SK-N-SH (cell line): ENCODE measurements at regions not wholly inside any gene's neighbourhood (a gene's known extent, or its start where the extent isn't known, plus 50 kb on each side); places are given as distances from the start of the nearest gene placed in this dataset.

Experiments used
- CTCF ChIA-PET: fragments of 300-600, 350-600 bp; formaldehyde crosslinking; extraction: SDS; loops from one replicate; lab custom pipeline; 2021; lab: Yijun Ruan, JAX
- POLR2A ChIA-PET: fragments of 350-600 bp; sonication (Branson Sonifier 250); formaldehyde crosslinking; extraction: SDS; loops from one replicate; lab custom pipeline; 2020; ENCODE audit warnings: antibody characterized with exemption, inconsistent platforms; lab: Yijun Ruan, JAX
- DNase-seq: peaks from one replicate; pipeline ENCODE4 v3.0.0; 2012
- H2AFZ ChIP-seq: fragments of 200-600 bp; sonication (generic); 2 replicates; pipeline ENCODE4 v1.8.1; 2016; ENCODE audit warnings: antibody characterized with exemption, mild to moderate bottlenecking, low read depth
- H3F3A ChIP-seq: fragments of 200-600 bp; sonication (generic); replicated peaks from 2 replicates; pipeline ENCODE3; 2016; ENCODE audit warnings: antibody characterized with exemption, mild to moderate bottlenecking; ENCODE audit not compliant: insufficient read depth
- H3K27ac ChIP-seq, 2 experiments: fragments of 200-500 bp in 1 of 2; fragments of 200-600 bp in 1 of 2; sonication (Bioruptor generic) in 1 of 2; sonication (generic), shearing (Covaris generic) in 1 of 2; 2 replicates each; pipeline versions ENCODE4 v1.5.1 to v1.6.1; 2014 to 2016; ENCODE audit warnings: low read depth in 2 of 2, inconsistent platforms in 1 of 2, low read length in 1 of 2, mild to moderate bottlenecking in 1 of 2, mixed read lengths in 1 of 2
- H3K27me3 ChIP-seq: fragments of 200-600 bp; sonication (generic), shearing (Covaris generic); 2 replicates; pipeline ENCODE4 v1.6.1; 2016; ENCODE audit warnings: mixed run types; ENCODE audit not compliant: insufficient read depth
- H3K36me3 ChIP-seq, 2 experiments: fragments of 200-500 bp in 1 of 2; fragments of 200-600 bp in 1 of 2; sonication (Bioruptor generic) in 1 of 2; sonication (generic) in 1 of 2; replicated peaks in 1 of 2; 2 replicates each; pipeline versions ENCODE3 to v1.5.1; 2014 to 2016; ENCODE audit warnings: low read length in 1 of 2, mild to moderate bottlenecking in 1 of 2; ENCODE audit not compliant: insufficient read depth in 2 of 2, control insufficient read depth in 1 of 2
- H3K4me1 ChIP-seq, 2 experiments: fragments of 200-500 bp in 1 of 2; fragments of 200-600 bp in 1 of 2; sonication (Bioruptor generic) in 1 of 2; sonication (generic), shearing (Covaris generic) in 1 of 2; 2 replicates each; pipeline versions ENCODE4 v1.5.1 to v1.6.1; 2014 to 2016; ENCODE audit warnings: low read depth in 1 of 2, low read length in 1 of 2, mixed run types in 1 of 2; ENCODE audit not compliant: insufficient read depth in 2 of 2, control insufficient read depth in 1 of 2
- H3K4me2 ChIP-seq: fragments of 200-600 bp; sonication (generic), shearing (Covaris generic); 2 replicates; pipeline ENCODE4 v1.6.1; 2017; ENCODE audit warnings: mixed run types
- H3K4me3 ChIP-seq, 2 experiments: fragments of 200-500 bp in 1 of 2; fragments of 200-600 bp in 1 of 2; sonication (Bioruptor generic) in 1 of 2; sonication (generic), shearing (Covaris generic) in 1 of 2; 2 replicates each; pipeline versions ENCODE4 v1.5.1 to v1.8.1; 2014 to 2016; ENCODE audit warnings: low read depth in 2 of 2, inconsistent platforms in 1 of 2, low read length in 1 of 2, mild to moderate bottlenecking in 1 of 2, mixed read lengths in 1 of 2, moderate library complexity in 1 of 2
- H3K79me2 ChIP-seq: fragments of 200-600 bp; sonication (generic); 2 replicates; pipeline ENCODE4 v1.8.1; 2017; ENCODE audit warnings: mild to moderate bottlenecking; ENCODE audit not compliant: insufficient read depth
- H3K9ac ChIP-seq: fragments of 200-600 bp; sonication (generic); 2 replicates; pipeline ENCODE4 v1.6.1; 2017; ENCODE audit warnings: mixed run types
- H3K9me2 ChIP-seq: fragments of 200-600 bp; sonication (generic); 2 replicates; pipeline ENCODE4 v1.6.1; 2017; ENCODE audit warnings: mixed run types
- H3K9me3 ChIP-seq: fragments of 200-600 bp; sonication (generic); 2 replicates; pipeline ENCODE4 v1.6.1; 2017; ENCODE audit warnings: mixed run types, mild to moderate bottlenecking, moderate library complexity
- H4K20me1 ChIP-seq: fragments of 200-600 bp; sonication (generic); 2 replicates; pipeline ENCODE4 v1.6.1; 2017; ENCODE audit warnings: mild to moderate bottlenecking, mixed run types; ENCODE audit not compliant: insufficient read depth
- CHD2 ChIP-seq: fragments of 150-350 bp; IDR thresholded peaks from 2 replicates; pipeline ENCODE4 v1.6.1; 2018; ENCODE audit warnings: low read length; ENCODE audit not compliant: partially characterized antibody
- EP300 ChIP-seq, 2 experiments: IDR thresholded peaks; 2 replicates each; pipeline versions ENCODE4 v1.4.0 to v1.6.1; 2012; ENCODE audit warnings: borderline replicate concordance in 1 of 2, low read depth in 1 of 2, low read length in 1 of 2
- EZH2phosphoT487 ChIP-seq: fragments of 200-600 bp; sonication (generic); IDR thresholded peaks from 2 replicates; pipeline ENCODE4 v1.6.1; 2017; ENCODE audit warnings: low read depth, mixed run types, mild to moderate bottlenecking, antibody characterized with exemption, moderate library complexity, borderline replicate concordance
- FOXJ3 ChIP-seq: sonication (generic); formaldehyde crosslinking; IDR thresholded peaks from 2 replicates; pipeline ENCODE4 v1.5.1; 2020; ENCODE audit warnings: mild to moderate bottlenecking, missing genetic modification reagents
- GATA2 ChIP-seq: sonication (generic); formaldehyde crosslinking; IDR thresholded peaks from 2 replicates; pipeline ENCODE4 v1.5.0; 2020; ENCODE audit warnings: mild to moderate bottlenecking, missing genetic modification reagents
- JUND ChIP-seq: IDR thresholded peaks from 2 replicates; pipeline ENCODE4 v1.4.0; 2012
- MEF2A ChIP-seq: IDR thresholded peaks from 2 replicates; pipeline ENCODE4 v1.4.0; 2012; ENCODE audit warnings: low read depth, borderline replicate concordance
- MXI1 ChIP-seq: IDR thresholded peaks from 2 replicates; pipeline ENCODE4 v1.6.1; 2012; ENCODE audit warnings: mild to moderate bottlenecking, low read depth, low read length, improper control_type of control experiment
- NFIC ChIP-seq: IDR thresholded peaks from 2 replicates; pipeline ENCODE4 v1.4.0; 2012; ENCODE audit warnings: borderline replicate concordance
- POLR2AphosphoS5 ChIP-seq: IDR thresholded peaks from 2 replicates; pipeline ENCODE4 v1.6.1; 2012; ENCODE audit warnings: low read depth, low read length
- RFX5 ChIP-seq: IDR thresholded peaks from 2 replicates; pipeline ENCODE4 v1.6.1; 2012; ENCODE audit warnings: mild to moderate bottlenecking, improper control_type of control experiment, low read length
- RXRA ChIP-seq: IDR thresholded peaks from 2 replicates; pipeline ENCODE4 v1.4.0; 2012; ENCODE audit warnings: low read depth, mild to moderate bottlenecking, borderline replicate concordance
- SIN3A ChIP-seq: IDR thresholded peaks from 2 replicates; pipeline ENCODE4 v1.6.1; 2012; ENCODE audit warnings: low read depth, mild to moderate bottlenecking, low read length, moderate library complexity, borderline replicate concordance
- SMC3 ChIP-seq: IDR thresholded peaks from 2 replicates; pipeline ENCODE4 v1.6.1; 2012; ENCODE audit warnings: low read depth, low read length, improper control_type of control experiment
- TAF1 ChIP-seq: IDR thresholded peaks from 2 replicates; pipeline ENCODE4 v1.6.1; 2012; ENCODE audit warnings: low read depth, mild to moderate bottlenecking, low read length, moderate library complexity, borderline replicate concordance
- TCF12 ChIP-seq: IDR thresholded peaks from 2 replicates; pipeline ENCODE4 v1.4.0; 2012
- TEAD4 ChIP-seq: IDR thresholded peaks from 2 replicates; pipeline ENCODE4 v1.4.0; 2012; ENCODE audit warnings: mild to moderate bottlenecking, borderline replicate concordance; ENCODE audit not compliant: insufficient read depth
- YY1 ChIP-seq: IDR thresholded peaks from 2 replicates; pipeline ENCODE4 v1.4.0; 2012; ENCODE audit warnings: low read depth, mild to moderate bottlenecking
- WGBS: methylation state at CpG from one replicate; pipeline ENCODE4 v1.1.6; 2017; ENCODE audit warnings: low lambda C conversion rate; 5-methylcytosine and 5-hydroxymethylcytosine counted together
- TF ChIP-seq, protein P1 (sequence below): fragments of 150-350 bp; IDR thresholded peaks from 2 replicates; pipeline ENCODE4 v1.6.1; 2017; ENCODE audit warnings: antibody characterized with exemption, low read length, low read depth, borderline replicate concordance
- TF ChIP-seq, protein P2 (sequence below): IDR thresholded peaks from 2 replicates; pipeline ENCODE4 v1.4.0; 2012; ENCODE audit warnings: low read depth, borderline replicate concordance
- TF ChIP-seq, protein P3 (sequence below): fragments of 150-350 bp; IDR thresholded peaks from 2 replicates; pipeline ENCODE4 v1.6.1; 2016; ENCODE audit warnings: mild to moderate bottlenecking, low read depth, low read length
- TF ChIP-seq, protein P4 (sequence below): IDR thresholded peaks from 2 replicates; pipeline ENCODE4 v1.4.0; 2012; ENCODE audit warnings: low read depth
- TF ChIP-seq, protein P5 (sequence below): IDR thresholded peaks from 2 replicates; pipeline ENCODE4 v1.4.0; 2012; ENCODE audit warnings: low read depth, borderline replicate concordance

DNA sequence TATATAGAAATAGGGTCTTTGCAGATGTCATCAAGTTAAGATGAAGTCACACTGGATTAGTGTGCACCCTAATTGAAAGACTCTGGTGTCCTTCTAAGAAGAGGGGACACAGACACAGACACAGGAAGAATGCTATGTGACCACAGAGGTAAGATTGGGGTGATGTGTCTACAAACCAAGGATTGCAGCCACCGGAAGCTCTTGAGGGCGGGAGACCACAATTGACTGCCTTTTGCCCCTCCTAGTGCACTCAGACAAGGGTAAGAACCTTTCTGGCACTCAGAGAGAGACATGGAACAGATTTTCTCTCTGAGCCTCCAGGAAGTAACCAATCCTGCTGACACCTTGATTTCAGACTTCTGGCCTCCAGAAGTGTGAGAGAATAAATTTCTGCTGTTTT is 51.2 kb upstream of the ARAP3 start:
- no peak overlapping the region for H2AFZ ChIP-seq
- no peaks in the 10 kb centered on the region for H4K20me1 ChIP-seq
- H3K4me3 ChIP-seq = no peak overlapping the region
- TF ChIP-seq RXRA (no peak), GATA2 (CRISPR knock-in tag) (no peak), JUND (no peak), TEAD4 (no peak), EP300 (IDR thresholded peaks at IDR 0.05; ENCODE audit: borderline replicate concordance in 1 of 2, low read depth in 1 of 2, low read length in 1 of 2) (no peak), FOXJ3 (CRISPR knock-in tag) (no peak), SMC3 (no peak), TCF12 (no peak)
- ChIA-PET CTCF (interaction anchor here (0.9 to 7.3 kb wide), 9 partner anchors 9 to 225 kb away, joined by 3 to 36 read pairs (median 5); partner anchors contain the start of genes PCDH1 and PCDH12), POLR2A (interaction anchor here (1.7 kb wide), 1 partner anchor 150 kb away, joined by 4 read pairs; no protein-coding TSS in a partner anchor)
- DNase-seq = no peak
- no peaks in the 10 kb centered on the region for H3K9me3 ChIP-seq
- H3K4me2 ChIP-seq = no peak overlapping the region
- no peak overlapping the region for H3K9ac ChIP-seq
- peaks cover 0 to 72% of the 10 kb centered on the region in 2 experiments; a peak in 2 of 4 replicates for H3K4me1 ChIP-seq
- H3K27ac ChIP-seq = peak overlapping the region in 1 of 2 experiments; percentile 85; a peak in 2 of 4 replicates
- H3F3A ChIP-seq = no peaks in the 10 kb centered on the region
- no peaks in the 10 kb centered on the region for H3K36me3 ChIP-seq
- 25% methylated on average over 2 of the region's 2 CpGs for WGBS
- H3K79me2 ChIP-seq = no peaks in the 10 kb centered on the region
- H3K27me3 ChIP-seq = peaks cover 10% of the 10 kb centered on the region
- H3K9me2 ChIP-seq = no peaks in the 10 kb centered on the region

DNA sequence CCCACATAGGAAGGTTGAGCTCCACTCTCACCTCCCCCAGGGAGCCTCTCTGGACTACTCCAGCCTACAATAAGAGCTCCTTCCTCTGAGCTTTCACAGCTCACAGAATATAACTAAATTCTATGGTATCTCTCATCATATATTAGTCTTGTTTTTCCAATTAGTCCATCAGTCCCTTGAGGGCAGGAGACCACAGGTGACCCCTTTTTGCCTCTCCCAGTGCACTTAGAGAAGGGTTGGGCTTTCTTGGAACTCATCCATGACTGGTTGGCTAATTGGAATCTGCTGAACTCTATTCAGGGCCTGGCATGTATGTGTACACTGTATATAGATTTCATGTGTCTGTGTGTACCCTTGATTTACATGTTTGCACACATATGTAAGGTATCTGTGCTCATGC is 50.4 kb upstream of the ARAP3 start:
- Histone ChIP-seq H3K27ac (peak overlapping the region in 1 of 2 experiments; percentile 85; a peak in 2 of 4 replicates), H3K9me3 (no peaks in the 10 kb centered on the region), H3F3A (no peaks in the 10 kb centered on the region), H3K4me2 (no peak overlapping the region), H3K9me2 (no peaks in the 10 kb centered on the region), H3K79me2 (no peaks in the 10 kb centered on the region), H3K9ac (no peak overlapping the region), H3K4me3 (no peak overlapping the region), H3K27me3 (peaks cover 10% of the 10 kb centered on the region), H4K20me1 (no peaks in the 10 kb centered on the region), H3K36me3 (no peaks in the 10 kb centered on the region), H2AFZ (no peak overlapping the region), H3K4me1 (peaks cover 0 to 68% of the 10 kb centered on the region in 2 experiments; a peak in 2 of 4 replicates)
- ChIA-PET POLR2A (interaction anchor here (0.6 to 1.7 kb wide), 3 partner anchors 29 to 151 kb away, joined by 3 to 4 read pairs (median 3); no protein-coding TSS in a partner anchor), CTCF (interaction anchor here (0.6 to 7.3 kb wide), 18 partner anchors 8 to 228 kb away, joined by 3 to 36 read pairs (median 4); partner anchors contain the start of genes PCDH1 and PCDH12)
- DNase-seq = peak; percentile 67
- TF ChIP-seq SMC3 (no peak), MEF2A (no peak), MXI1 (peak; percentile 28; the same call in 1 of the 2 replicates), TCF12 (no peak), CHD2 (peak; percentile 23), YY1 (no peak), POLR2AphosphoS5 (no peak), SIN3A (no peak), EP300 (IDR thresholded peaks at IDR 0.05; ENCODE audit: borderline replicate concordance in 1 of 2, low read depth in 1 of 2, low read length in 1 of 2) (peak in 1 of 2 experiments; percentile 93; a peak in 2 of 4 replicates), FOXJ3 (CRISPR knock-in tag) (peak; percentile 74; the same call in 1 of the 2 replicates), EZH2phosphoT487 (no peak), RFX5 (no peak), RXRA (no peak), GATA2 (CRISPR knock-in tag) (peak; percentile 82), NFIC (no peak), TAF1 (no peak)
- TF ChIP-seq, protein P1, sequence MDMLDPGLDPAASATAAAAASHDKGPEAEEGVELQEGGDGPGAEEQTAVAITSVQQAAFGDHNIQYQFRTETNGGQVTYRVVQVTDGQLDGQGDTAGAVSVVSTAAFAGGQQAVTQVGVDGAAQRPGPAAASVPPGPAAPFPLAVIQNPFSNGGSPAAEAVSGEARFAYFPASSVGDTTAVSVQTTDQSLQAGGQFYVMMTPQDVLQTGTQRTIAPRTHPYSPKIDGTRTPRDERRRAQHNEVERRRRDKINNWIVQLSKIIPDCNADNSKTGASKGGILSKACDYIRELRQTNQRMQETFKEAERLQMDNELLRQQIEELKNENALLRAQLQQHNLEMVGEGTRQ = no peak
- TF ChIP-seq, protein P2, sequence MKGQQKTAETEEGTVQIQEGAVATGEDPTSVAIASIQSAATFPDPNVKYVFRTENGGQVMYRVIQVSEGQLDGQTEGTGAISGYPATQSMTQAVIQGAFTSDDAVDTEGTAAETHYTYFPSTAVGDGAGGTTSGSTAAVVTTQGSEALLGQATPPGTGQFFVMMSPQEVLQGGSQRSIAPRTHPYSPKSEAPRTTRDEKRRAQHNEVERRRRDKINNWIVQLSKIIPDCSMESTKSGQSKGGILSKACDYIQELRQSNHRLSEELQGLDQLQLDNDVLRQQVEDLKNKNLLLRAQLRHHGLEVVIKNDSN = no peak
- TF ChIP-seq, protein P3, sequence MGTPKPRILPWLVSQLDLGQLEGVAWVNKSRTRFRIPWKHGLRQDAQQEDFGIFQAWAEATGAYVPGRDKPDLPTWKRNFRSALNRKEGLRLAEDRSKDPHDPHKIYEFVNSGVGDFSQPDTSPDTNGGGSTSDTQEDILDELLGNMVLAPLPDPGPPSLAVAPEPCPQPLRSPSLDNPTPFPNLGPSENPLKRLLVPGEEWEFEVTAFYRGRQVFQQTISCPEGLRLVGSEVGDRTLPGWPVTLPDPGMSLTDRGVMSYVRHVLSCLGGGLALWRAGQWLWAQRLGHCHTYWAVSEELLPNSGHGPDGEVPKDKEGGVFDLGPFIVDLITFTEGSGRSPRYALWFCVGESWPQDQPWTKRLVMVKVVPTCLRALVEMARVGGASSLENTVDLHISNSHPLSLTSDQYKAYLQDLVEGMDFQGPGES = no peak
- TF ChIP-seq, protein P4, sequence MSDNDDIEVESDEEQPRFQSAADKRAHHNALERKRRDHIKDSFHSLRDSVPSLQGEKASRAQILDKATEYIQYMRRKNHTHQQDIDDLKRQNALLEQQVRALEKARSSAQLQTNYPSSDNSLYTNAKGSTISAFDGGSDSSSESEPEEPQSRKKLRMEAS = no peak
- TF ChIP-seq, protein P5, sequence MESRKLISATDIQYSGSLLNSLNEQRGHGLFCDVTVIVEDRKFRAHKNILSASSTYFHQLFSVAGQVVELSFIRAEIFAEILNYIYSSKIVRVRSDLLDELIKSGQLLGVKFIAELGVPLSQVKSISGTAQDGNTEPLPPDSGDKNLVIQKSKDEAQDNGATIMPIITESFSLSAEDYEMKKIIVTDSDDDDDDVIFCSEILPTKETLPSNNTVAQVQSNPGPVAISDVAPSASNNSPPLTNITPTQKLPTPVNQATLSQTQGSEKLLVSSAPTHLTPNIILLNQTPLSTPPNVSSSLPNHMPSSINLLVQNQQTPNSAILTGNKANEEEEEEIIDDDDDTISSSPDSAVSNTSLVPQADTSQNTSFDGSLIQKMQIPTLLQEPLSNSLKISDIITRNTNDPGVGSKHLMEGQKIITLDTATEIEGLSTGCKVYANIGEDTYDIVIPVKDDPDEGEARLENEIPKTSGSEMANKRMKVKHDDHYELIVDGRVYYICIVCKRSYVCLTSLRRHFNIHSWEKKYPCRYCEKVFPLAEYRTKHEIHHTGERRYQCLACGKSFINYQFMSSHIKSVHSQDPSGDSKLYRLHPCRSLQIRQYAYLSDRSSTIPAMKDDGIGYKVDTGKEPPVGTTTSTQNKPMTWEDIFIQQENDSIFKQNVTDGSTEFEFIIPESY = no peak
